ENCODE measurements at regions not wholly inside any gene's neighbourhood (a gene's known extent, or its start where the extent isn't known, plus 50 kb on each side); places are given as distances from the start of the nearest gene placed in this dataset.

GRCh38 chr9:88689509-88690298 is 154.7 kb downstream of the NXNL2 start:
- no peak overlapping the region for H3K4me3 ChIP-seq (replicated peaks in 1 of 3; ENCODE audit: insufficient read depth in 1 of 3, low read depth in 2 of 3, low read length in 3 of 3)
- H3K9me3 ChIP-seq (ENCODE audit: low read length) = no peaks in the 10 kb centered on the region
- H3K27me3 ChIP-seq (ENCODE audit: control insufficient read depth in 1 of 2, insufficient read depth in 2 of 2, low read length in 2 of 2) = no peaks in the 10 kb centered on the region
- 17% methylated on average over 6 of the region's 6 CpGs for WGBS (ENCODE audit: low lambda C conversion rate)
- no peak overlapping the region for H3K27ac ChIP-seq (ENCODE audit: extremely low read length, insufficient read depth, low read length)
- FAIRE-seq (no peak), ATAC-seq (no peak), DNase-seq (ENCODE audit: low spot score) (peak; percentile 35)
- no peak overlapping the region for H2AFZ ChIP-seq (ENCODE audit: low read length)
- in situ Hi-C loops (cut with HindIII; ENCODE audit: extremely low pct_ligation_motif_present, low pct_unique_long_range_greater_than_20kb) = no loop called here
- no peaks in the 10 kb centered on the region for H3K79me2 ChIP-seq (ENCODE audit: insufficient read depth, low read length)
- peaks cover 51% of the 10 kb centered on the region for H3K4me1 ChIP-seq (ENCODE audit: insufficient read depth, low read length)
- ChIA-PET CTCF (ENCODE audit: low intra/inter-chr PET ratio, low total read pairs) (no interaction called here), POLR2A (interaction anchor here (2.4 kb wide), 1 partner anchor 17 kb away, joined by 7 read pairs; no protein-coding TSS in a partner anchor)
- BruUV-seq (replicated peaks) = no TSS peak
- intact Hi-C loops (cut with micrococcal nuclease; ENCODE audit: unreplicated experiment) = no loop called here
- H3K9ac ChIP-seq (ENCODE audit: insufficient read depth, low read depth, low read length) = no peak overlapping the region
- H3K4me2 ChIP-seq (ENCODE audit: low read depth, low read length) = no peak overlapping the region
- no peaks in the 10 kb centered on the region for H3K36me3 ChIP-seq (replicated peaks in 1 of 2; ENCODE audit: control insufficient read depth in 1 of 2, insufficient read depth in 2 of 2, low read length in 2 of 2)
- no peaks in the 10 kb centered on the region for H4K20me1 ChIP-seq (ENCODE audit: insufficient read depth, low read length)
- TF ChIP-seq SOX13 (IDR thresholded peaks at IDR 0.05) (no peak), SOX13 (CRISPR knock-in tag; conservative IDR thresholded peaks at IDR 0.05 in 1 of 2, IDR thresholded peaks at IDR 0.05 in 1 of 2) (peak in 1 of 2 experiments; percentile 47; a peak in 2 of 4 replicates), ZBTB2 (CRISPR knock-in tag; IDR thresholded peaks at IDR 0.05; ENCODE audit: low read depth) (no peak), ZNF670 (CRISPR knock-in tag; IDR thresholded peaks at IDR 0.05; ENCODE audit: borderline replicate concordance) (no peak), AGO1 (IDR thresholded peaks at IDR 0.05; ENCODE audit: low read depth, low read length, poor library complexity, severe bottlenecking) (no peak), ATF4 (CRISPR knock-in tag; IDR thresholded peaks at IDR 0.05) (peak in 1 of 2 experiments; percentile 19; a peak in 1 of 4 replicates), ZNF407 (CRISPR knock-in tag; IDR thresholded peaks at IDR 0.05; ENCODE audit: not compliant biosample characterization) (no peak), ZNF616 (CRISPR knock-in tag; IDR thresholded peaks at IDR 0.05; ENCODE audit: low read depth) (no peak), HNF1B (CRISPR knock-in tag; IDR thresholded peaks at IDR 0.05) (no peak), SUZ12 (IDR thresholded peaks at IDR 0.05; ENCODE audit: low read depth, low read length) (no peak)
